ENCODE measurements at regions not wholly inside any gene's neighbourhood (a gene's known extent, or its start where the extent isn't known, plus 50 kb on each side); places are given as distances from the start of the nearest gene placed in this dataset.

DNA sequence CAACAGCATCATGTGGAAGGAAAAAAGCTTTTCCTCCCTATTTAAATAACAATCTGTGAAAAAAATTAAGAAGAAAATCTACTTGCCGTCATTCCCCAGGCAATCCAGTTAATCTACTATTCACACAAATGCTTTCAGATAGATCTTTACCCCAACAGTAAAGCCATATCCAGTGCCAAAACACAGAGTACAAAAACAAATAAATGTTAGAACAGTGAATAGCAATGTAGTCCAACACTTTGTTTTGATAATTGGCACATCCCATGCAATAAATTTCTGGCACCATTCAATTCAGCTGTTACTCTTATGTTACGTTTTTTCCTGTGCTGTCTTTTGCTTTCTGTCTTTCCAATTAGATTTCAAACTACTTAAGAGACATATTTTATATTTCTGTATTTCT is 2245.5 kb upstream of the WWC1 start:
- Histone ChIP-seq H3K4me3 (ENCODE audit: low read depth in 1 of 2, low read length in 2 of 2) (no peak overlapping the region), H3K27ac (ENCODE audit: low read length) (no peak overlapping the region), H3K27me3 (ENCODE audit: low read depth, low read length) (no peaks in the 10 kb centered on the region), H3K4me1 (ENCODE audit: control insufficient read depth in 1 of 2, insufficient read depth in 2 of 2, low read length in 2 of 2) (no peaks in the 10 kb centered on the region), H3K9me3 (ENCODE audit: control insufficient read depth in 1 of 2, low read length in 2 of 2) (no peaks in the 10 kb centered on the region), H3K36me3 (ENCODE audit: control insufficient read depth in 1 of 2, insufficient read depth in 2 of 2, low read length in 2 of 2) (no peaks in the 10 kb centered on the region)

GRCh38 chr5:166046956-166047355 is 2244.5 kb upstream of the WWC1 start:
- Histone ChIP-seq H3K4me1 (ENCODE audit: control insufficient read depth in 1 of 2, insufficient read depth in 2 of 2, low read length in 2 of 2) (no peaks in the 10 kb centered on the region), H3K4me3 (ENCODE audit: low read depth in 1 of 2, low read length in 2 of 2) (no peak overlapping the region), H3K27ac (ENCODE audit: low read length) (no peak overlapping the region), H3K9me3 (ENCODE audit: control insufficient read depth in 1 of 2, low read length in 2 of 2) (no peaks in the 10 kb centered on the region), H3K36me3 (ENCODE audit: control insufficient read depth in 1 of 2, insufficient read depth in 2 of 2, low read length in 2 of 2) (no peaks in the 10 kb centered on the region), H3K27me3 (ENCODE audit: low read depth, low read length) (no peaks in the 10 kb centered on the region)

- Histone ChIP-seq H3K4me1 (ENCODE audit: control insufficient read depth in 1 of 2, insufficient read depth in 2 of 2, low read length in 2 of 2) (no peaks in the 10 kb centered on the region), H3K27me3 (ENCODE audit: low read depth, low read length) (no peaks in the 10 kb centered on the region), H3K36me3 (ENCODE audit: control insufficient read depth in 1 of 2, insufficient read depth in 2 of 2, low read length in 2 of 2) (no peaks in the 10 kb centered on the region), H3K27ac (ENCODE audit: low read length) (no peak overlapping the region), H3K4me3 (ENCODE audit: low read depth in 1 of 2, low read length in 2 of 2) (no peak overlapping the region), H3K9me3 (ENCODE audit: control insufficient read depth in 1 of 2, low read length in 2 of 2) (no peaks in the 10 kb centered on the region)
Observed at GRCh38 chr5:166050531-166050930, 2240.9 kb upstream of the WWC1 start.

- Histone ChIP-seq H3K27me3 (ENCODE audit: low read depth, low read length) (no peaks in the 10 kb centered on the region), H3K4me1 (ENCODE audit: control insufficient read depth in 1 of 2, insufficient read depth in 2 of 2, low read length in 2 of 2) (no peaks in the 10 kb centered on the region), H3K9me3 (ENCODE audit: control insufficient read depth in 1 of 2, low read length in 2 of 2) (no peaks in the 10 kb centered on the region), H3K27ac (ENCODE audit: low read length) (no peak overlapping the region), H3K36me3 (ENCODE audit: control insufficient read depth in 1 of 2, insufficient read depth in 2 of 2, low read length in 2 of 2) (no peaks in the 10 kb centered on the region), H3K4me3 (ENCODE audit: low read depth in 1 of 2, low read length in 2 of 2) (no peak overlapping the region)
Observed at GRCh38 chr5:166058660-166059059, 2232.8 kb upstream of the WWC1 start.

GRCh38 chr5:166062094-166062493 is 2229.4 kb upstream of the WWC1 start:
- H3K27ac ChIP-seq (ENCODE audit: low read length): no peak overlapping the region
- H3K36me3 ChIP-seq (ENCODE audit: control insufficient read depth in 1 of 2, insufficient read depth in 2 of 2, low read length in 2 of 2): no peaks in the 10 kb centered on the region
- H3K27me3 ChIP-seq (ENCODE audit: low read depth, low read length): no peaks in the 10 kb centered on the region
- no peaks in the 10 kb centered on the region for H3K9me3 ChIP-seq (ENCODE audit: control insufficient read depth in 1 of 2, low read length in 2 of 2)
- H3K4me3 ChIP-seq (ENCODE audit: low read depth in 1 of 2, low read length in 2 of 2): no peak overlapping the region
- no peaks in the 10 kb centered on the region for H3K4me1 ChIP-seq (ENCODE audit: control insufficient read depth in 1 of 2, insufficient read depth in 2 of 2, low read length in 2 of 2)

- no peaks in the 10 kb centered on the region for H3K9me3 ChIP-seq (ENCODE audit: control insufficient read depth in 1 of 2, low read length in 2 of 2)
- H3K4me3 ChIP-seq (ENCODE audit: low read depth in 1 of 2, low read length in 2 of 2): no peak overlapping the region
- H3K4me1 ChIP-seq (ENCODE audit: control insufficient read depth in 1 of 2, insufficient read depth in 2 of 2, low read length in 2 of 2): no peaks in the 10 kb centered on the region
- no peaks in the 10 kb centered on the region for H3K27me3 ChIP-seq (ENCODE audit: low read depth, low read length)
- H3K36me3 ChIP-seq (ENCODE audit: control insufficient read depth in 1 of 2, insufficient read depth in 2 of 2, low read length in 2 of 2): no peaks in the 10 kb centered on the region
- H3K27ac ChIP-seq (ENCODE audit: low read length): no peak overlapping the region
Observed at GRCh38 chr5:166062719-166063118, 2228.7 kb upstream of the WWC1 start.

DNA sequence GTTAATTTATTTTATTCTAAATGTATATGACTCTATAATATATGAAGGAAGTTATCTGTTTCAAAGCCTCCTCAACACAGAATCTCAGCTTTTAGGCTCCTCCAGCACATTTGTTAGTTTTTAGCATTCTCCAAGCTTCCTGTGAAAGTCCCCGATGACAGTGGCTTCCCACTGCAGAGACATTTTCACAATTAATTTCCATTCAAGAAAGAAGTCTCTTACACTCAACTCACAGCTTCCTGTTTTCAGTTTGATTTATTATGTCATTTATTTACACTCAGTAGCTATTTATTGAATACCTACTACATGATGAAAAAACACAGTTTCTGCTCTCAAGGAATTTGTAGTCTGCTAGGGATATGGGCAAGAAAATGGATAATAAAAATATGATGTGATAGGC is 2228.2 kb upstream of the WWC1 start:
- H3K9me3 ChIP-seq (ENCODE audit: control insufficient read depth in 1 of 2, low read length in 2 of 2): no peaks in the 10 kb centered on the region
- H3K4me1 ChIP-seq (ENCODE audit: control insufficient read depth in 1 of 2, insufficient read depth in 2 of 2, low read length in 2 of 2): no peaks in the 10 kb centered on the region
- no peaks in the 10 kb centered on the region for H3K27me3 ChIP-seq (ENCODE audit: low read depth, low read length)
- H3K36me3 ChIP-seq (ENCODE audit: control insufficient read depth in 1 of 2, insufficient read depth in 2 of 2, low read length in 2 of 2): no peaks in the 10 kb centered on the region
- H3K27ac ChIP-seq (ENCODE audit: low read length): no peak overlapping the region
- H3K4me3 ChIP-seq (ENCODE audit: low read depth in 1 of 2, low read length in 2 of 2): no peak overlapping the region

- H3K36me3 ChIP-seq (ENCODE audit: control insufficient read depth in 1 of 2, insufficient read depth in 2 of 2, low read length in 2 of 2): no peaks in the 10 kb centered on the region
- no peaks in the 10 kb centered on the region for H3K9me3 ChIP-seq (ENCODE audit: control insufficient read depth in 1 of 2, low read length in 2 of 2)
- H3K4me1 ChIP-seq (ENCODE audit: control insufficient read depth in 1 of 2, insufficient read depth in 2 of 2, low read length in 2 of 2): no peaks in the 10 kb centered on the region
- no peak overlapping the region for H3K27ac ChIP-seq (ENCODE audit: low read length)
- no peak overlapping the region for H3K4me3 ChIP-seq (ENCODE audit: low read depth in 1 of 2, low read length in 2 of 2)
- H3K27me3 ChIP-seq (ENCODE audit: low read depth, low read length): no peaks in the 10 kb centered on the region
Observed at GRCh38 chr5:166068547-166069335, 2222.7 kb upstream of the WWC1 start.

DNA sequence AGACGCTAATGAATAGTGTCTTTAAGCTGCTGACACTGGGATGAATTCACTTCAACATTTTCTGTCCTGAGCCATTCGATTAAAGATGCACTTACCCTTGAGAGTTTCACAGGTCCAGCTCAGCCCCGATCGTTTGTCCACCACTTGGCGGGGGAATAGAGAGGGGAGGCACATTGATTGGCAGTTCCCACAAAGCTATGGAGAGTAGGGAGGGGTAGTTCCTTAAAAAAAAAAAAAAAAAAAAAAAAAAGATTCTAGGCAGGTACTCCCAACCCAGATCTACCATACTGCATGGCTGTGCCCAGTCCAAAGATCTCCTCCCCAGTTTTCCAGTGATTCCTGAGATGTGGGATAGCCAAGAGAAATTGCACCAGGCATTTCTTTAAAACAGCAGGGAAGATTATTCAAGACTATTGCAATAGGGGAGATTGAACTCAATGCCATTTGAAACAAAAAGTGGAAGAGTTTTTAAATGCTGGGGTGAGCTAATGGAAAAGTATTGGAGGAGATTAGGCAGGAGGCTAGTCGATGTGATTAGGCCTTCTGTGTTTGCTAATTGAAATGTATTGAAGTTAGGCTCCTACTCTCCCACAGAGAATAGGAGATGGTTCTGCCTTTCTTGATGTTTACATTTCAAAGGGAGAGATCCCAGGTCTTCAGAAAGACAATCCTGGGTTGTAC is 2217.4 kb upstream of the WWC1 start:
- no peak overlapping the region for H3K4me3 ChIP-seq (ENCODE audit: low read depth in 1 of 2, low read length in 2 of 2)
- no peaks in the 10 kb centered on the region for H3K9me3 ChIP-seq (ENCODE audit: control insufficient read depth in 1 of 2, low read length in 2 of 2)
- H3K4me1 ChIP-seq (ENCODE audit: control insufficient read depth in 1 of 2, insufficient read depth in 2 of 2, low read length in 2 of 2): no peaks in the 10 kb centered on the region
- H3K27me3 ChIP-seq (ENCODE audit: low read depth, low read length): no peaks in the 10 kb centered on the region
- no peak overlapping the region for H3K27ac ChIP-seq (ENCODE audit: low read length)
- H3K36me3 ChIP-seq (ENCODE audit: control insufficient read depth in 1 of 2, insufficient read depth in 2 of 2, low read length in 2 of 2): no peaks in the 10 kb centered on the region

GRCh38 chr5:166074582-166075481 is 2216.6 kb upstream of the WWC1 start:
- Histone ChIP-seq H3K27me3 (ENCODE audit: low read depth, low read length) (no peaks in the 10 kb centered on the region), H3K4me1 (ENCODE audit: control insufficient read depth in 1 of 2, insufficient read depth in 2 of 2, low read length in 2 of 2) (no peaks in the 10 kb centered on the region), H3K9me3 (ENCODE audit: control insufficient read depth in 1 of 2, low read length in 2 of 2) (no peaks in the 10 kb centered on the region), H3K27ac (ENCODE audit: low read length) (no peak overlapping the region), H3K4me3 (ENCODE audit: low read depth in 1 of 2, low read length in 2 of 2) (no peak overlapping the region), H3K36me3 (ENCODE audit: control insufficient read depth in 1 of 2, insufficient read depth in 2 of 2, low read length in 2 of 2) (no peaks in the 10 kb centered on the region)

Measured in muscle layer of duodenum (tissue), 2 donors.